Astrocyte (in vitro differentiated cells and primary cell): ENCODE measurements at regions not wholly inside any gene's neighbourhood (a gene's known extent, or its start where the extent isn't known, plus 50 kb on each side); places are given as distances from the start of the nearest gene placed in this dataset.

Source experiments
- CTCF ChIP-seq: IDR thresholded peaks from 2 replicates; pipeline ENCODE4 v1.5.1; 2011; ENCODE audit warnings: low read depth, mild to moderate bottlenecking, inconsistent platforms, low read length, moderate library complexity; ENCODE audit not compliant: insufficient read depth
- EZH2 ChIP-seq: IDR thresholded peaks from 2 replicates; pipeline ENCODE4 v1.6.1; 2012; ENCODE audit warnings: mild to moderate bottlenecking, low read length, inconsistent platforms; ENCODE audit not compliant: insufficient read depth

GRCh38 chr1:203944651-203945404 is 83.4 kb downstream of the SNRPE start:
- TF ChIP-seq CTCF (no peak), EZH2 (no peak)
